ENCODE measurements at regions not wholly inside any gene's neighbourhood (a gene's known extent, or its start where the extent isn't known, plus 50 kb on each side); places are given as distances from the start of the nearest gene placed in this dataset.

DNA sequence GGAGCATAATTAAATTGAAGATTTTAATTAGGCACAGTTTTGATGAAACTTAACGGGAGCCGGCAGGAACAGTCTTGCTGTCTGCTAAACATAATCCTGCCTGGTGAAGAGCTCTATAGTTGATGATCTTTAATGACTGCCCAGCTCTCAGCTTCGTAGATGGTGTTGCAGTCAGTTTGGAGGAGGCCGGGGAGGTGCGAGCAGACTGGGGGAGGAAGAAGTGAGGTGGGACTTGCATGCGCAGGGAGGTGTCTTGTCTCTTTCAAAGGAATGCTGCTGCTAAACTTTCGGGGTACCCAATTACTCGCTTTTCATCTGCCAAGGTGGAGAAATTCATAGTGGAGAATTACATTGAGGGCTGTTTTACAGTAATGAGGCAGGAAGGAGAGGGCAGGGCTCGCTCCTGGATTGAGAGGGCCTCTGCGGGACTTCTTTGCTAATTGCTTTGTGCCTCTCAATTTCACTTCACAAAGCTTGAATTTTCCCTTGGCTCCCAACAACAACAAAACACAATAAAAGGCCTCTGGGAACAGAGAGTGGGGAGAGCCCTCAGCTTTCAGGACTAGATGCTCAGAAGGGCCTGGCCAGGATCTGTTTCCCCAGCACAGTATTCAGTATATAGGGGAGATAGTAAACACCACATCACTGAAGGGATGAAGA lies 257.9 kb upstream of the ADRA1B start:
- H3K4me3 ChIP-seq (ENCODE audit: low read depth, low read length), result no peak overlapping the region
- no peak for DNase-seq (ENCODE audit: low read depth)
- no peak for TF ChIP-seq CTCF (IDR thresholded peaks at IDR 0.05; ENCODE audit: insufficient read depth, low read depth, low read length)

- no peak for DNase-seq (ENCODE audit: low read depth)
- TF ChIP-seq CTCF (IDR thresholded peaks at IDR 0.05; ENCODE audit: insufficient read depth, low read depth, low read length), result no peak
- H3K4me3 ChIP-seq (ENCODE audit: low read depth, low read length), result no peak overlapping the region
These were observed 255.9 kb upstream of the ADRA1B start for GRCh38 chr5:159660401-159660800.

DNA sequence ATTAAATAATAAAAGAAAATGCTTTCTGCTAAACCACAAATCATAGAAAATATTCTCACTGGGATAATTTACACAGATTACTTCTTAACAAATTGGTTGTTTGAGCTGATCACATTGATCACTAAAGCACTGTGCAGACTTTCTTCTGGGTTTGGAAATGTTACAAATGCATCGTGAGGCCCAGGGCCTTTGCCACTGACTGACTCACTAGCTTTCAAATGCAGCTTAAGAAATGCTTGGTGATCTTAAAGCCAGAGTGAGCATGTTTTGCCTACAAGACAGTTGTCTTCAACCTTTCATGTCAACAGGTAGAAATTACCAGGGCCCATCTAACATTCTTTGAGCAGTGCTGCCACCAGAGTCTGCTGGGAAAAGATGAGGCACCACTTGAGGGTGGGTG lies 252.3 kb upstream of the ADRA1B start:
- no peak for TF ChIP-seq CTCF (IDR thresholded peaks at IDR 0.05; ENCODE audit: insufficient read depth, low read depth, low read length)
- H3K4me3 ChIP-seq (ENCODE audit: low read depth, low read length), result no peak overlapping the region
- DNase-seq (ENCODE audit: low read depth), result no peak

GRCh38 chr5:159667286-159667685 lies 249.0 kb upstream of the ADRA1B start:
- TF ChIP-seq CTCF (IDR thresholded peaks at IDR 0.05; ENCODE audit: insufficient read depth, low read depth, low read length), result no peak
- H3K4me3 ChIP-seq (ENCODE audit: low read depth, low read length), result no peak overlapping the region
- DNase-seq (ENCODE audit: low read depth), result no peak

DNA sequence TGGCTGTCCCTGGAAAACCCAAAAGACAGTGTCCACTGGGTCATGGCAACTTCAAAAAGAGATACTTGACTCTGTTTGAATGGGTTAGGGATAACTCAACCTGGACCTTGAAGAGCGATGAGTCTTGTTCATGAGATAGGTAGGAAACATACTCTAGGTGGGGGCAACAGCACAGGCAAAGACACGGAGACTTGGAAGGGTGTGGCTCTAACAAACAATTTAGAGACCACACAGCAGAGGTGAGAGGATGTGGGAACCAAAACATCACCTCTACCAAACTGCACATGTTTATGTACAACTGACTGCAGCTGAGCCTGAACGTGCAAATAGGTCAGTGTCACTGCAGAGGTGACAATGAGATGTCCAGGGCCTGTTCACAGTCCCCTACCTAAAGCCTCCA lies 247.7 kb upstream of the ADRA1B start:
- H3K4me3 ChIP-seq (ENCODE audit: low read depth, low read length), result no peak overlapping the region
- no peak for TF ChIP-seq CTCF (IDR thresholded peaks at IDR 0.05; ENCODE audit: insufficient read depth, low read depth, low read length)

GRCh38 chr5:159669559-159669958 lies 246.7 kb upstream of the ADRA1B start:
- DNase-seq (ENCODE audit: low read depth), result no peak

More for the DNA sequence above, 247.7 kb upstream of the ADRA1B start:
- DNase-seq (ENCODE audit: low read depth), result no peak

More at GRCh38 chr5:159669559-159669958, 246.7 kb upstream of the ADRA1B start:
- no peak overlapping the region for H3K4me3 ChIP-seq (ENCODE audit: low read depth, low read length)
- TF ChIP-seq CTCF (IDR thresholded peaks at IDR 0.05; ENCODE audit: insufficient read depth, low read depth, low read length), result no peak

All from fibroblast of villous mesenchyme (primary cell).